Lower leg skin (tissue), 3 donors: ENCODE measurements at regions not wholly inside any gene's neighbourhood (a gene's known extent, or its start where the extent isn't known, plus 50 kb on each side); places are given as distances from the start of the nearest gene placed in this dataset.

Experiments used
- POLR2A ChIP-seq, 2 donors: fragments of 450-650 bp; IDR thresholded peaks; one replicate each; pipeline ENCODE4 v1.6.1; 2016 to 2017; ENCODE audit warnings: antibody characterized with exemption in 2 of 2, mild to moderate bottlenecking in 1 of 2, moderate library complexity in 1 of 2
- TF ChIP-seq, protein P1 (sequence below), 3 donors: fragments of 450-650 bp; IDR thresholded peaks; one replicate each; pipeline ENCODE4 v1.5.1; 2016; ENCODE audit warnings: antibody characterized with exemption in 3 of 3, mild to moderate bottlenecking in 3 of 3, moderate library complexity in 2 of 3

DNA sequence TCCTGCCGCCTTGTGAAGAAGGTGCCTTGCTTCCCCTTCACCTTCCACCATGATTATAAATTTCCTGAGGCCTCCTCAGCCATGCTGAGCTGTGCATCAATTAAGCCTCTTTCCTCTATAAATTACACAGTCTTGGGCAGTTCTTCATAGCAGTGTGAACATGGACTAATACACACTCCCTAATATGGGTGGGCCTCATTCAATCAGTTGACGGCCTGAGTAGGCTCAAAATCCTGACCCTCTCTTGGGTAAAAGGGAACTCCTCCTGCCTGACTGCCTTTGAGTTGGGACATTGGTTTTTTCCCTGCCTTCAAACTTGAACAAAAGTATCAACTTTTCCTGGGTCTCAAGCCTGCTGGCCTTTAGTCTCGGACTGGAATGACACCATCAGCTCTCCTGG is 96.6 kb upstream of the PROKR2 start:
- TF ChIP-seq, protein P1, sequence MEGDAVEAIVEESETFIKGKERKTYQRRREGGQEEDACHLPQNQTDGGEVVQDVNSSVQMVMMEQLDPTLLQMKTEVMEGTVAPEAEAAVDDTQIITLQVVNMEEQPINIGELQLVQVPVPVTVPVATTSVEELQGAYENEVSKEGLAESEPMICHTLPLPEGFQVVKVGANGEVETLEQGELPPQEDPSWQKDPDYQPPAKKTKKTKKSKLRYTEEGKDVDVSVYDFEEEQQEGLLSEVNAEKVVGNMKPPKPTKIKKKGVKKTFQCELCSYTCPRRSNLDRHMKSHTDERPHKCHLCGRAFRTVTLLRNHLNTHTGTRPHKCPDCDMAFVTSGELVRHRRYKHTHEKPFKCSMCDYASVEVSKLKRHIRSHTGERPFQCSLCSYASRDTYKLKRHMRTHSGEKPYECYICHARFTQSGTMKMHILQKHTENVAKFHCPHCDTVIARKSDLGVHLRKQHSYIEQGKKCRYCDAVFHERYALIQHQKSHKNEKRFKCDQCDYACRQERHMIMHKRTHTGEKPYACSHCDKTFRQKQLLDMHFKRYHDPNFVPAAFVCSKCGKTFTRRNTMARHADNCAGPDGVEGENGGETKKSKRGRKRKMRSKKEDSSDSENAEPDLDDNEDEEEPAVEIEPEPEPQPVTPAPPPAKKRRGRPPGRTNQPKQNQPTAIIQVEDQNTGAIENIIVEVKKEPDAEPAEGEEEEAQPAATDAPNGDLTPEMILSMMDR (IDR thresholded peaks at IDR 0.05) = no peak
- no peak for TF ChIP-seq POLR2A (IDR thresholded peaks at IDR 0.05)
